ENCODE measurements at regions not wholly inside any gene's neighbourhood (a gene's known extent, or its start where the extent isn't known, plus 50 kb on each side); places are given as distances from the start of the nearest gene placed in this dataset.

DNA sequence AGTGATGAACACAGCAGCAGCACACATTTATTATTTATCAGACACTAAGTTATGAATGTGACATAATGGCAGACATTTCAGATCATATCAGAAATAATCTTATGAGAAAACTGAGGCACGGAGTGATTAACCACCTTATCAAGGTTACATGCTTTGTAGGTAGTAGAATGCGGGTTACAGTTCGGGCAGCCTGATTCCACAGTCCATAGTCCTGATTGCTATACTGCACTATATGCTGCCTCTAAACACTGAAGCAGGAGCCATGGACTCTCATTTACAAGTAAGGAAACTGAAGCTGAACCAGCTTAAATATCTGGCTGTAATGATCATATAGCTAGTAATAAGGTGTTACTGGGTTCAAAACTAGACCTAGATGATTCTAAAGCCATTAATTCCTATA is 291.3 kb upstream of the ADAMTSL1 start:
- DNase-seq (ENCODE audit: insufficient read length, low spot score) = no peak
- TF ChIP-seq POLR2AphosphoS5 (IDR thresholded peaks at IDR 0.05; ENCODE audit: low read depth, low read length) = no peak
- TF ChIP-seq PAX5 (IDR thresholded peaks at IDR 0.05; ENCODE audit: insufficient read depth, low read length, severe bottlenecking) = no peak
- TF ChIP-seq TAF1 (IDR thresholded peaks at IDR 0.05; ENCODE audit: low read depth, low read length) = no peak
- no peak for TF ChIP-seq SPI1 (IDR thresholded peaks at IDR 0.05; ENCODE audit: low read depth, low read length)
- no peak for TF ChIP-seq POLR2A (IDR thresholded peaks at IDR 0.05; ENCODE audit: low read depth, low read length)
- no peak for TF ChIP-seq POU2F2 (IDR thresholded peaks at IDR 0.05; ENCODE audit: low read depth, low read length)
- no peak for FAIRE-seq

GRCh38 chr9:18183974-18184373 is 290.0 kb upstream of the ADAMTSL1 start:
- FAIRE-seq (no peak), DNase-seq (ENCODE audit: insufficient read length, low spot score) (no peak)
- TF ChIP-seq POLR2A (IDR thresholded peaks at IDR 0.05; ENCODE audit: low read depth, low read length) (no peak), POU2F2 (IDR thresholded peaks at IDR 0.05; ENCODE audit: low read depth, low read length) (no peak), SPI1 (IDR thresholded peaks at IDR 0.05; ENCODE audit: low read depth, low read length) (no peak), POLR2AphosphoS5 (IDR thresholded peaks at IDR 0.05; ENCODE audit: low read depth, low read length) (no peak)

GRCh38 chr9:18184401-18184800 is 289.6 kb upstream of the ADAMTSL1 start:
- TF ChIP-seq SPI1 (IDR thresholded peaks at IDR 0.05; ENCODE audit: low read depth, low read length) (no peak), POLR2A (IDR thresholded peaks at IDR 0.05; ENCODE audit: low read depth, low read length) (no peak), TAF1 (IDR thresholded peaks at IDR 0.05; ENCODE audit: low read depth, low read length) (no peak), POU2F2 (IDR thresholded peaks at IDR 0.05; ENCODE audit: low read depth, low read length) (no peak), PAX5 (IDR thresholded peaks at IDR 0.05; ENCODE audit: insufficient read depth, low read length, severe bottlenecking) (no peak), POLR2AphosphoS5 (IDR thresholded peaks at IDR 0.05; ENCODE audit: low read depth, low read length) (no peak)
- DNase-seq (ENCODE audit: insufficient read length, low spot score) (no peak), FAIRE-seq (no peak)

GRCh38 chr9:18185196-18185595 is 288.8 kb upstream of the ADAMTSL1 start:
- DNase-seq (ENCODE audit: insufficient read length, low spot score) (no peak), FAIRE-seq (no peak)
- no peak for TF ChIP-seq PAX5 (IDR thresholded peaks at IDR 0.05; ENCODE audit: insufficient read depth, low read length, severe bottlenecking)
- no peak for TF ChIP-seq POU2F2 (IDR thresholded peaks at IDR 0.05; ENCODE audit: low read depth, low read length)
- TF ChIP-seq TAF1 (IDR thresholded peaks at IDR 0.05; ENCODE audit: low read depth, low read length) = no peak
- no peak for TF ChIP-seq POLR2AphosphoS5 (IDR thresholded peaks at IDR 0.05; ENCODE audit: low read depth, low read length)
- TF ChIP-seq POLR2A (IDR thresholded peaks at IDR 0.05; ENCODE audit: low read depth, low read length) = no peak
- TF ChIP-seq SPI1 (IDR thresholded peaks at IDR 0.05; ENCODE audit: low read depth, low read length) = no peak

GRCh38 chr9:18188971-18189370 is 285.0 kb upstream of the ADAMTSL1 start:
- FAIRE-seq (no peak), DNase-seq (ENCODE audit: insufficient read length, low spot score) (no peak)
- TF ChIP-seq SPI1 (IDR thresholded peaks at IDR 0.05; ENCODE audit: low read depth, low read length) (no peak), TAF1 (IDR thresholded peaks at IDR 0.05; ENCODE audit: low read depth, low read length) (no peak), POLR2AphosphoS5 (IDR thresholded peaks at IDR 0.05; ENCODE audit: low read depth, low read length) (no peak), POLR2A (IDR thresholded peaks at IDR 0.05; ENCODE audit: low read depth, low read length) (no peak), POU2F2 (IDR thresholded peaks at IDR 0.05; ENCODE audit: low read depth, low read length) (no peak), PAX5 (IDR thresholded peaks at IDR 0.05; ENCODE audit: insufficient read depth, low read length, severe bottlenecking) (no peak)

DNA sequence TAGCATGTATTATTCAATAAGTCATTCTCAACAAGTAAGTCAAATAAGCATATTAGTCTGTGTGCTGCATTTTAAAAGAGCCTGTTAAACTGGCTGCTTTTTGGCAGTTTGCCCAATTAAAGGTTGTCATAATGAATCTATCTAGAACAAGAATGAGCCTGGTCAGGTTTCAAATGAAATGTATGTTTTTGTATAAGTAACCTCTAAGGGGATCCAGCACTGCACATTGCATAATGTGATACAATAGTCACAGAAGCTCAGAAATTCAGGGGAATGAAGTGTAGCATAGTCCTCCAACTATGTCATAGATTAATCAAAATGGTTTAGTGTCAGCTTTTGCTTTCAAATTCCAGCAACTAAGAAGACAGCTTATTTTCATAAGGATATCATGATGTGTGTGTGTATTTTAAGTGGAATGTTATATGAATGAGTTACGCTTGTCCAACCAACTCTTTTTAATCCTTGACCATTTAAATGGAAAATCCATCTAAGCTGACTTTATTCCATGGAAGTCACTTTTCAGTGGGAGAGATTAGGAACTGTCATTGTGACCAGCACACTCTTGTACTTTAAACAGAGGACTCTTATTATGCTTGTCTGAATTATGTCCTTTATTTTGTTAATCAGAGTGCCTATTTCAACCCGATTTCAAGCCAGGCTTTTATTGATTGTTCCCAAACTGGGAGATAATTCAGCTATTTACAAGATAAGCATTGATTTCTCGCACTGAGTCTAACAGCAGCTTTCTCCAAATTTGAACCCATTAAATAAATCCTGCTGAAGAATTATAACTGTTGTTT is 283.9 kb upstream of the ADAMTSL1 start:
- FAIRE-seq (no peak), DNase-seq (ENCODE audit: insufficient read length, low spot score) (no peak)
- no peak for TF ChIP-seq POLR2AphosphoS5 (IDR thresholded peaks at IDR 0.05; ENCODE audit: low read depth, low read length)
- no peak for TF ChIP-seq POLR2A (IDR thresholded peaks at IDR 0.05; ENCODE audit: low read depth, low read length)
- no peak for TF ChIP-seq PAX5 (IDR thresholded peaks at IDR 0.05; ENCODE audit: insufficient read depth, low read length, severe bottlenecking)
- TF ChIP-seq TAF1 (IDR thresholded peaks at IDR 0.05; ENCODE audit: low read depth, low read length) = no peak
- TF ChIP-seq SPI1 (IDR thresholded peaks at IDR 0.05; ENCODE audit: low read depth, low read length) = no peak
- no peak for TF ChIP-seq POU2F2 (IDR thresholded peaks at IDR 0.05; ENCODE audit: low read depth, low read length)

DNA sequence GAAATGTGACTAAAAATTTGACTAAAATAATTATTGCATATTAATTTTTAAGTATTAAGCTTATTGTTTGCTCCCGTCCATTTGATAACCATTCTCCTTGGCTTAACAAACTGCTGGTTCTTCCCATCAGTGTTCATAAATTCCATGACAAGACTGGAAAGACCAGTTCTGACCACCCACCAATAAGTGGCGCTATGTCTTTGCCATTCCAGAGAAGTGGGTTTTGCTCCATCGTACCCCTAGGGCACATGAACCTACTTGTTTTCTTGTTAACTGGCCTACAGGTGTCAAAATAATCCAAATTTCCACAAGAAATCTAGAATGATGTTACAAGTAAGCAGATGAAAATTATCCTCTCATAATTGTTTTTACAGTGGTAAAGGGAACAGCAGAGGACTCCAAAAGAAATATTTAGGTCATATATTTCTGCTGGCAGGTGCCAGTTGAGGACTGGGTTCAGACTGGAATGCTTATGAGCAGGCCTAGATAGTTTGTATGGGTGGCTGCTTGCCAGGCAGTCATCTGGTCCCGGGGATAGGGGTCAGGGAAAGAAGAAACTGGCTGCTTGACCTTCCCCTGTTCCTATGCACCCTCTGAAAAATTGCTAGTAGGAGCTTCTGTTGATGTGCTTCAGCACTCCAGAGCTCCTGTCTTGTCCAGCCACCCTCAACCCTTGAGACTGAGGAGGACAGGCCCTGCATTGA is 283.1 kb upstream of the ADAMTSL1 start:
- no peak for FAIRE-seq
- DNase-seq (ENCODE audit: insufficient read length, low spot score) = no peak
- TF ChIP-seq PAX5 (IDR thresholded peaks at IDR 0.05; ENCODE audit: insufficient read depth, low read length, severe bottlenecking) = no peak
- no peak for TF ChIP-seq TAF1 (IDR thresholded peaks at IDR 0.05; ENCODE audit: low read depth, low read length)
- TF ChIP-seq POU2F2 (IDR thresholded peaks at IDR 0.05; ENCODE audit: low read depth, low read length) = no peak
- no peak for TF ChIP-seq POLR2A (IDR thresholded peaks at IDR 0.05; ENCODE audit: low read depth, low read length)
- TF ChIP-seq POLR2AphosphoS5 (IDR thresholded peaks at IDR 0.05; ENCODE audit: low read depth, low read length) = no peak
- TF ChIP-seq SPI1 (IDR thresholded peaks at IDR 0.05; ENCODE audit: low read depth, low read length) = no peak

- FAIRE-seq = no peak
- DNase-seq (ENCODE audit: insufficient read length, low spot score) = no peak
- no peak for TF ChIP-seq POU2F2 (IDR thresholded peaks at IDR 0.05; ENCODE audit: low read depth, low read length)
- TF ChIP-seq TAF1 (IDR thresholded peaks at IDR 0.05; ENCODE audit: low read depth, low read length) = no peak
- no peak for TF ChIP-seq PAX5 (IDR thresholded peaks at IDR 0.05; ENCODE audit: insufficient read depth, low read length, severe bottlenecking)
- no peak for TF ChIP-seq SPI1 (IDR thresholded peaks at IDR 0.05; ENCODE audit: low read depth, low read length)
- no peak for TF ChIP-seq POLR2A (IDR thresholded peaks at IDR 0.05; ENCODE audit: low read depth, low read length)
- no peak for TF ChIP-seq POLR2AphosphoS5 (IDR thresholded peaks at IDR 0.05; ENCODE audit: low read depth, low read length)
Observed at GRCh38 chr9:18194316-18194715, 279.6 kb upstream of the ADAMTSL1 start.

DNA sequence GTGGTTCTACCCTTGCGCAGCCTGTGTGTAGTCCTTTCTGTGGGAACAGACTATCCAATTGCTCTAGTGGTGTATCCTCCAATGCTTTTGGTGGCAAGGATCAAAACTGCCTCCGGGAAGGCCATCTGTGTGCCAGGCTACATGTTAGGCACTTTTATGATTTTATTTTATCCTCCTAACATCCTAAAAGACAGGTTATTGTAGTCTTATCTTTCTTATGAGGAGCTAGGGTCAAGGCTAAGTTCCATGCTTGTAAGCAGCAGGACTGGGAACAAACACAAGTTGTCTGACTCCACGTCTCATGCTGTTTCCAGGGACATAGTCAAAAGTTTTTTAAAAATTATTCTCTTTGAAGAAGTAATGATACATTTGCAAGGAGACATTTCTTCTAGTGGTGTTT is 278.7 kb upstream of the ADAMTSL1 start:
- no peak for FAIRE-seq

More for the DNA sequence above, 278.7 kb upstream of the ADAMTSL1 start:
- no peak for DNase-seq (ENCODE audit: insufficient read length, low spot score)
- no peak for TF ChIP-seq POU2F2 (IDR thresholded peaks at IDR 0.05; ENCODE audit: low read depth, low read length)
- TF ChIP-seq TAF1 (IDR thresholded peaks at IDR 0.05; ENCODE audit: low read depth, low read length) = no peak
- no peak for TF ChIP-seq SPI1 (IDR thresholded peaks at IDR 0.05; ENCODE audit: low read depth, low read length)
- TF ChIP-seq POLR2A (IDR thresholded peaks at IDR 0.05; ENCODE audit: low read depth, low read length) = no peak
- TF ChIP-seq PAX5 (IDR thresholded peaks at IDR 0.05; ENCODE audit: insufficient read depth, low read length, severe bottlenecking) = no peak
- TF ChIP-seq POLR2AphosphoS5 (IDR thresholded peaks at IDR 0.05; ENCODE audit: low read depth, low read length) = no peak
